ENCODE measurements at regions not wholly inside any gene's neighbourhood (a gene's known extent, or its start where the extent isn't known, plus 50 kb on each side); places are given as distances from the start of the nearest gene placed in this dataset.

GRCh38 chr3:130838898-130839600, 54.8 kb upstream of the ATP2C1 start:
- CTCF ChIA-PET = no interaction called here
- H3K4me1 ChIP-seq = no peaks in the 10 kb centered on the region
- ATAC-seq = no peak
- POLR2A ChIA-PET = no interaction called here
- WGBS (ENCODE audit: missing lambda C conversion rate) = 17% methylated on average over 2 of the region's 2 CpGs
- H3K27ac ChIP-seq = no peak overlapping the region
- no peak overlapping the region for H3K4me2 ChIP-seq
- FAIRE-seq = no peak
- no peak for DNase-seq (ENCODE audit: low read depth in 1 of 2, low spot score in 1 of 2)
- H3K4me3 ChIP-seq = no peak overlapping the region
- TF ChIP-seq RAD21 (conservative IDR thresholded peaks at IDR 0.05 in 1 of 2, IDR thresholded peaks at IDR 0.05 in 1 of 2) = no peak
- no peak for TF ChIP-seq CTCF (IDR thresholded peaks at IDR 0.05)
- TF ChIP-seq BHLHE40 (IDR thresholded peaks at IDR 0.05; ENCODE audit: low read depth, low read length) = no peak
- no peak for TF ChIP-seq MYC (IDR thresholded peaks at IDR 0.05; ENCODE audit: borderline replicate concordance, low read length)
- no peak for TF ChIP-seq TP53 (CRISPR knock-in tag; IDR thresholded peaks at IDR 0.05)
- no peak for TF ChIP-seq ELK1 (IDR thresholded peaks at IDR 0.05; ENCODE audit: low read depth, low read length)
- no peak for TF ChIP-seq FOSL2 (IDR thresholded peaks at IDR 0.05)
- no peak for TF ChIP-seq FOSL2 (CRISPR knock-in tag; IDR thresholded peaks at IDR 0.05)
- TF ChIP-seq EHMT2 (IDR thresholded peaks at IDR 0.05; ENCODE audit: low read depth) = no peak
- no peak for TF ChIP-seq KDM1A (IDR thresholded peaks at IDR 0.05; ENCODE audit: low read depth)
- no peak for TF ChIP-seq EHF (CRISPR knock-in tag; IDR thresholded peaks at IDR 0.05)
- no peak for TF ChIP-seq JUNB (IDR thresholded peaks at IDR 0.05)
- no peak for TF ChIP-seq RCOR1 (IDR thresholded peaks at IDR 0.05; ENCODE audit: low read depth, low read length)
- TF ChIP-seq ZC3H11A (IDR thresholded peaks at IDR 0.05) = no peak
- H3K9me3 ChIP-seq = no peaks in the 10 kb centered on the region

GRCh38 chr3:130839813-130840212, 54.1 kb upstream of the ATP2C1 start:
- Histone ChIP-seq H3K9me3 (no peaks in the 10 kb centered on the region), H3K27ac (no peak overlapping the region), H3K4me2 (no peak overlapping the region), H3K4me1 (no peaks in the 10 kb centered on the region), H3K4me3 (no peak overlapping the region)
- TF ChIP-seq CTCF (IDR thresholded peaks at IDR 0.05) (no peak), SREBF2 (IDR thresholded peaks at IDR 0.05) (no peak), ZC3H11A (IDR thresholded peaks at IDR 0.05) (no peak), EP300 (IDR thresholded peaks at IDR 0.05) (no peak), RNF2 (IDR thresholded peaks at IDR 0.05; ENCODE audit: borderline replicate concordance, low read depth) (no peak), JUNB (IDR thresholded peaks at IDR 0.05) (no peak), TP53 (CRISPR knock-in tag; IDR thresholded peaks at IDR 0.05) (no peak), ESRRA (IDR thresholded peaks at IDR 0.05; ENCODE audit: borderline replicate concordance, low read length) (no peak), MAFK (IDR thresholded peaks at IDR 0.05; ENCODE audit: partially characterized antibody) (no peak), CEBPB (IDR thresholded peaks at IDR 0.05) (no peak), RARB (CRISPR knock-in tag; IDR thresholded peaks at IDR 0.05) (no peak)
- ATAC-seq = no peak
- 31% methylated on average over 4 of the region's 4 CpGs for WGBS (ENCODE audit: missing lambda C conversion rate)
- ChIA-PET POLR2A (no interaction called here), CTCF (no interaction called here)
- DNase-seq (ENCODE audit: low read depth in 1 of 2, low spot score in 1 of 2) = no peak
- FAIRE-seq = no peak
